GM18907 (cell line): ENCODE measurements at regions not wholly inside any gene's neighbourhood (a gene's known extent, or its start where the extent isn't known, plus 50 kb on each side); places are given as distances from the start of the nearest gene placed in this dataset.

Source experiments
- ATAC-seq: cut with Tn5 transposase; IDR thresholded peaks from one replicate; pipeline ENCODE4 v1.9.1; 2021; ENCODE audit warnings: mild to moderate bottlenecking, moderate library complexity; ENCODE audit not compliant: unreplicated experiment

DNA sequence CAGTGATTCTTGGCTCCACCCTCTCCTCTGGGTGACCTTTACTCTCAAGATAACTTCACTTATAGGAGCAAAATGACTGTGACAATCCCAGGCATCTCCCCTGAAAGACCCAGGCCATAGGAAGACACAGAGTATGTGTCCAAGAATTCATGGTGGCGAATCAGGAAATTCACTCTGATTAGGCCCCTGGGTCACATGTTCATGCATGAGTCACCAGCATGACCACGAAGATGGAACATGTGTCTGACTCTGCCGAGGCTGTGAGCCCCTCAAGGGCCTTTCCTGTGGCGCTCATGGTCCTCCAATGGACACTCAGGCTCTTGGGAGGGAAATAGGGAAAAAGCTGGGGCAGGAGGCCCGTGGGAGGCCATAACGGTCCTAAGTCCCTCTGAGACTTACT is 74.0 kb upstream of the TEX51 start:
- ATAC-seq, result no peak

DNA sequence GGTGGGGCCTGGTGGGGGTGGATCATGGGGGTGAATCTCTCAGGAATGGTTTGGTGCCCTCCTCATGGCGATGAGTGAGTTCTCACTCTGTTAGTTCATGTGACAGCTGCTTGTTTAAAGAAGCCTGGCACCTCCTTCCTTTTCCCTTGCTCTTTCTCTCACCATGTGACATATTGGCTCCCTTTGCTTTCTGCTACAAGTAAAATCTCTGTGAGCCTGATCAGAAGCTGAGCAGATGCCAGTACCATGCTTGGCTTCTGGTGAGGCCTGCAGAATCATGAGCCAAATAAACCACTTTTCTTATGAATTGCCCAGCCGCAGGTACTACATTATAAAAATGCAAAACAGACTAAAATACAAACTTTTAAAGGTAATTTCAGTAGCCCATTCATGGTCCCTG is 73.4 kb upstream of the TEX51 start:
- ATAC-seq, result no peak

DNA sequence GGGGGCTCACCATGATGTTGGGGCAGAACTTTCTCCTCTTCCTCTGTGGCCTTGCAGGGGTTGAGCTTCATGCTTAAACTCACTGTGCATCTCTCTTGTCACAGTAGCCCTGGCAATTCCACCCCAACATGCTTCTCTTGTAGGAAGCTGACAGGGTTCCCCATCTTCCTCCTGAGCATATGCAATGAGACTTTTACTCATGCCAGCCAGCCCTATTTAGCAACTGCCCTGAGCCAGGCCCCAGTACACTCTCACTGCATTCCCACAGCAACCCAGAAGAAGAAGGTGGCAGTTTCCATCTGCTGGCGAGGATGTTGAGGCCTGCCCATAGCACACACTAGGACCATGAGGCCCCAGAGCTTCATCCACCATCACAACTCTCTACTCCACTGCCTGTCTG is 72.2 kb upstream of the TEX51 start:
- no peak for ATAC-seq

DNA sequence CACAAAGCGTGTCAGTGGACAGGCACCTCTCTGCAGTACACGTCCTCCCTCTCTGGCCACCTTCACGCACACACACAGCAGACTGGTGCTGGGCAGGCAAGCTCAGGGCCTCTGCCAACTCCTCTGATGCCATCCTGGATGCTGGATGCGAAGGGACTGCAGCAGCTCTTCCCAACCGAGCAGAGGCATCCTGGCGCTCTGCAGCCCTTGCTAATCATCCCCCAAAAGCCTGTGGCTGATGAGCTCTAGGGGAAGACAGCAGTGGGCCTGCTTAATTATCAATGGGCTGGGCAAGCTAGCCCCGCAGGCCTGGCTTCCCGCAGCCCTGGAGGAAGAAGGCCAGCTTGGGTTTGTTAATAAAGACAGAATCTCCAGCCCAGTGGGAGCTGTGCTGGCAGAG is 71.3 kb upstream of the TEX51 start:
- no peak for ATAC-seq

DNA sequence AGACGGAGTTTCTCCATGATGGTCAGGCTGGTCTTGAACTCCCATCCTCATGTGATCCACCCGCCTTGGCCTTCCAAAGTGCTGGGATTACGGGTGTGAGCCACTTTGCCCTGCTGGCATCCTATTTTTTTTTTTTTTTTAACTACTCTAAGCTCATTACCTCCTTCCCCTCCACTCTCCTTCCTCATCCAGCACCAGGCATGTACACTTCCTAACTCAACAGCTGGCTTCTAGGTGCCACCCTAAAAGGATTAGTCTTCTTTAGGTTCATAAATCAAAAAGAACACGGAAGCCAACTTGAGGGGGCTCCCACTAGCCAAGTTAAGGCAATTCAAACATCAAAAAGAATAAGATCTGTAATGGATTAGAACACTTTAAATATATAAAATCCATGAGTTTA is 70.6 kb upstream of the TEX51 start:
- ATAC-seq, result no peak

DNA sequence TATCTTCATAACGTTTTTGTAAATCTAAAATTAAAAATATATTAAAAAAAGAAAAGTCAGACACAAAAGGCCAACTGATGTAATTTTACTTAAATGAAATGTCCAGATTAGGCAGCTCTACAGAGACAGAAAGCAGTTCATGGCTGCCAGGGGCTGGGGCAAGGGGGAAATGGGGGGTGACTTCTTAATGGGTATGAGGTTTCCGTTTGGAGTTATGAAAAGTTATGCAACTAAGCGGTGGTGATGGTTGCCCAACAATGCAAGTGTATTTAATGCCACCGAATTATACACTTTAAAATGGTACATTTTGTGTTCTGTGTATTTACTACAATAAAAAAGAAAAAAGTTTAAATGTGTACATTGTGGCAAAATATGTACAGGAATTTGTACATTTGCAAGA is 70.2 kb upstream of the TEX51 start:
- no peak for ATAC-seq

DNA sequence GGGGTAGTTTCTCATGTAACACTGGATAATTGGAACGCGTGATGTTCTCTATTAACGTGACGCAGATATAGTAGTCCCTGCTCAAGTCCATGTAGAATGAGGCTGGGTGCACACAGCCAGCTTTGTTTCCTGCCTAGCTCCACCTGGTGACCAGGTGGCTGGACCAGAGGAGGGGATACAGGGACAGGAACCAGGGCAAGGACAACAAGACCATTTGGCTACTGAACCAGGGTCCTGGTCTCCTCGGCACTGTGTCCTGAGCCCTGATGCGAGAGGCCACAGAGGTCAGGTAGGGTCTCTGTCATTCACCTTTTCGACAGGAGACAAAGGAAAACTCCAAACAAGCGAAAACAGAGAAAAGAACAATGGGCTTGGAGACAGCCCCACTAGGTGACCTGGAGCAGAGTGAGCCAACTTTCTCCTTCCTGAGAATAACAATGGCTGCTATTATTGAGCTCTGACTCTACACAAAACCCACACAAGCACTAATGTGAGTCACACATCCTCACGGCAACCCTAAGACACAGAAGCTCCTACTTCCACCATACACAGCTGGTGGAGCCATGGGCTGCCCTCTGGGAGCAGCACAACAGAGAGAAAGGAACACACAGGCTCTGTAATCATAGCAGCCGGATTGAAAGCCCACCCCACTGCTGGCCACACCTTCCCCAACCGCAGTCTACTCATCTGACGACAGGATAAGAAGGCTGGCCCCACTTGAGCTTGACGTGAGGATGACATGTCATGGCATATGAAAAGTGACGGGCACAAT is 67.3 kb upstream of the TEX51 start:
- no peak for ATAC-seq

DNA sequence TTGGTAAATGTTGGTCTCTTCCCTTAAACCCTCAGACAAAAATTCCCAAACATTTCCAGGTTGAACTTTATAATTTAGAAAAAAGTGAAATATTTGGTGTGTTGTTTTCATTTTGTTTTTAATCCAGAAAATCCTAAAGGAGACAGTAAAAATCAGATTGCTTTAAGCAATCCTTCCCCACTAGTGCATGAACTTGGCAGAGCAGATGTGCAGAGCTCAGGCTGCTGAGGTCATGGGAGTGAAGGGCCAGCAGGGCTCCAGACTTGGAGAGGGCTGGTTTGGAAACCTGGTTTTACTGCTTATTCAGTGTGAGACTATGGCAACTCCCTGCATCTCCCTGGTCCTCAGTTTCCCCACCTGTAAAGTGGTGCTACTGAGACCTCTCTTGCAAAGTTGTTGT is 66.7 kb upstream of the TEX51 start:
- ATAC-seq, result no peak

DNA sequence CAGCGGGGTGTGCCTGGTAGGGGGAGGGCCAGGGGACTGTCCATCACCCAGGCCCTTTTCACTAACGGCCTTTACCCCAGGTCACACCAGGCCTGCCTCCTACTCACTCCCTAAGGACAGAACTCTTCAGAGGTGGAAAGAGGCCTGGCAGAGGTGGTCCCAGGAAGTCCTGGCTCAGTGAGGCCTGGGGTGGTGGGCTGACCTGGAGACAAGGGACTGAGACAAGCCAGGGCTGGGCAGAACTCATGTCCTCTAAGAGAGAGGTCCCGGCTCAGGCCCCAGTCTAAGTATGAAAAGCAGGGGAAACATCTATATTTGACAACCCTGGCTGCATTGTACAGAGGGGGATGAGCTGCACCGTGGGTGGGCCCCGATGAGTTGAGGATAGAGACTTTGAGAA is 65.9 kb upstream of the TEX51 start:
- ATAC-seq, result no peak

DNA sequence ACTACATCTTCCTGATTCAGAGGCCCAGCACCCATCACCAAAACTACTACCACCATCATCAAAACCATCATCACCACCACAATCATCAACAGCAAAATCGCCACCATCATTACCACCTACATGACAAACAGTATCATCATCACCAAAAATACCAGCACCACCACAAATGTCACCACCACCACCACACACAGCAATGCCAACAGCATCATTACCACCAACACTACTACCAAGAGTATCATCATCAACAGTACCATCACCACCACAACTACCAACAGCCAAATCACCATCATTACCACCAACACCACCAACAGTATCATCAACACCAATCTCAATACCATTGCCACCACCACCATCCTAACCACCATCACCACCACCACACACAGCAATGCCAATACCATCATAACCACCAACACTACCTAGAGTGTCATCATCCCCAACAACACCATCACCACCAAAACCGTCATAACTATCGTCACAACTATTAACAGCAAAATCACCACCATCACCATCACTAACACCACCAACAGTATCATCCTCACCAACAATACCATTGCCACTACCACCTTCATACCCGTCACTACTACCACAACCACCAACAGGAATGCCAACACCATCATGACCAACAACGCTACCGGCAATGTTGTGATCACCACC is 64.6 kb upstream of the TEX51 start:
- ATAC-seq, result no peak

DNA sequence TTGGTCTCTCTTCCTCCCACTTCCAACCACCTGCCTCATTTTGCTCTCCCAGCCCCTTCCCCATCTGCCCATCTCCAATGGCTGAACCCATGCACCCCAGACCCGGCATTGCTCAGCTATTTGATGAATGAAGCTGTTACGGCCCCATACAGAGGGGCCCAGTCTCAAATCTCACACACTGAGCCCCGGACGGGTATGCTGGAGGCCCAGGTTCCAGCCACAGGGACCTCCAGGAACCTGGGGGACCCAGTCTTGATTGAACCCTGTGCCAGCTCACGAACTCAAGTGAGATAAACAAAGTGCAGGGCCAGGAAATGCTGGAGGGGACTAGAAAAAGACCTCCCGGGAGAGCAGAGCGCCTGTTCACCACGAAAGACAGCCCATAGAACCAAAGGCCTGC is 63.4 kb upstream of the TEX51 start:
- ATAC-seq, result no peak

DNA sequence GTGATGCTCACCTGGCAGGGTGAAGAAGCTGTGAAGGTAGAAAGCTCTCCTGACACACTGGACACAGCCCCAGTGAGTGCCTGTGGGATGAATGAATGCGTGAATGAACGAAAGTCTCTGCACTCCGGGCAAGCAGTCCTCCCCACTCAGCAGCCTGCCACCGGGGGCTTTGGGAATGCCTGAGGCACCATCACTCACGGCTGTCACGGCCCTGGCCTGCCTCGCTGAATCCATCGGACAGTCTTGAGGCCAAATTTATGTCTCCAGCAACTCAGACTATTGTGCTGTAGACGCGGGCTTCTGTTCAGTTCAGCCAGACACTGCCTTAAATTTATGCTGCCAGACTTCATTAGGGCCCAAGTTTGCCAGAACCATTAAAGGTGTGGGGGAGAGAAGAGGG is 62.9 kb upstream of the TEX51 start:
- ATAC-seq, result no peak

DNA sequence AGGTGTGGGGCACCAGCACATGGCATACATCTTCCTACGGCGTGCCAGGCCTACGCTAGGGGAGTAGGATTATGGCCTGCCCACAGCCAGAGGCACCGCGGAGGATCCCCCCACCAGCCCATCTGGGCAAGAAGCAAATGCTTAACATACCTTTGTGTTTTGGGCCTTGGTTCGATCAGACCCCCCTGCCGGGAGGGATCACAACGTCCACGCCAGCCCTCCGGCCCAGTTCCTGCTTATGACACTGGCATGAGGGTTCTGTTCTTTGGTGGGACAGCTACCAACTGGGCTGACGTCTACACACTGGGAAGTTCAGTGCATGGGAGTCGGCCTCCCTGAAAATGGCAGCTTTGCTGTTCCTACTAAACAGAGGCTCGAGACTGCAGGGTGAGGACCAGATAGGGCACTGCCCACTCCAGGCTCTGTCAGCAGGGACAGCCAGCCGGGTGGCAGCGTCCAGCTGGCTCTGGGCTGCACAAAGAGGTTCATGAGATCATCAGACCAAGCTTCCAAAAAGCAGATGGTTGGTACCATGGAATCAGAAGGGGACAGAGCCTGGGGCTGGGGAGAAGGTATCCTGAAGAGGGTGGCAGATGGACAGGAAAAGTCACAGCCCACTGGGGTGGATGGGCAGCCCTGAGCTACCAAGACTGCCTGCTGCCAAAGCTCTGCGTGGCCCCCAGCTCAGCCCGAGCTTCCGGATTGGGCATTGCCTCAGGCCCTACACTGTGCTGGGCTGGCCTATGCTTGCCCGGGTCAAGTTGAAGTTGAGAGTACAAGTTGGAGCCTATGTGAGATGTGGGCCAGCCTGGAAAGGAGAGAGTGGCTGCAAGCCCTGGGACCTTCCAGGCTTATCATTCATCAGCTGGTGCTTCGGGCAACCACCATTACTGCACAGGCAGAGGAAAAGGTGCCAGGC is 61.7 kb upstream of the TEX51 start:
- ATAC-seq, result no peak

DNA sequence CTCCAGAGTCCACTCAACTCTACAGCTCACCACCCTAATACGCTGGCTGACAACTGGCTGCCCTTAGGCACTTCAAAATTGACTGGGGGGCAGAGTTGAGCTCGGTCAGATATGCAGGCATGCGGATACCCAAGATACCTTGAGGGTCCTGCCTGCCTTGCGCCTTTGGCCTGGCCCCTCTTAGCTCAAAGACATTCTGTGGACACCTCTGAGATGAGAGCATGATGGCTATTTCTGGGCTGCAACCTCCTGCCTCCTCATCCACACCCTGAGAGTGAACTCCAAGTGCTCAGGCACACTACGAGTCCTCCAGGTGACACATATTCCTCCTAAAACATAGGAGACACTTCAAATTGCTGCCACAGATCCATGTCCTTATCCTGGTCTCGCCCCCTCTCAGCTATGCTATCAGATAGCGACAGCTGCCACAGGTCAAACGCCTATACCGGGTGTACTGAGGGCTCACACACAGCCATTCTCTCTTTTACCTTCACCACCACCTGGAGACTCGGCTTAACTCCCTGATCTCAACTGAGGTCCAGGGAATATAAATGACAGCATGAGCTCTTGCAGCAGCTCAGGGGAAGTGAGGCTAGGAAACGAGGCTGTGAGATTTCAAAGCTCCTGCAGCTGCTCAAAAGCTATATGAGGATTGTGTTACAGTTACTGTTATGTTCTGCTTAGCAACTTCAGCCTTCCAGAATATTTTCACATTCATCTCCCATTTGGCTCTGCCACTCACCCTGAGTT is 60.5 kb upstream of the TEX51 start:
- ATAC-seq, result no peak

DNA sequence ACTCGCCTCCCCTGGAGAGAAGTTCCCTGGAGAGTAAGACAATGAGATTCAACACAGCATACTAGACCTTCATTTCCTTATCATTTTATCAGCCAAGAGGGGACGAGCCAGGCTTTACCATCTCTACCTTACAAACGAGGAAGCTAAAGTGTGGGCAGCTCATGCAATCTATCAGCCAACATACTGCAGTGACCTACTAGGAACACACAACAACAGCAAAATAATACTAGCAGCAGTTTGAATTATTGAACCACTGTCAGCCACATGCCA is 60.0 kb upstream of the TEX51 start:
- ATAC-seq, result no peak

DNA sequence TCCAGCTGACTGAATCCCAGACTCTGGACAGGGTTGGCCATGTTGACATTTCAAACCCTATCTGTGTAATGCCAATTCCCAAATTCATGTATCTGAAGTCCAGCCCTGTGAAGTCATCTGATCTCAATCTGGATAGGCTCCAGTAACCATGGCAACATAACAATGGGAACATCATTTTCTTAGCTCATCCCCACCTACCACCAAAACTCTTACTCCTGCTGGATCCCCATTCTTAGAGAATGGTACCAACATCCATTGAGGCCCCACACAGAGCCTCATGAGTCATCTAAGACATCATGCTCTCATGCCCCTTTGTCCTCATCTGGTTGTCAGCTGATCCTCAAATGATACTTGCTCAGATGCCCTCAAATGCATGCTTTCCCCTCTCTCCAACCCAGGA is 58.9 kb upstream of the TEX51 start:
- ATAC-seq, result no peak

DNA sequence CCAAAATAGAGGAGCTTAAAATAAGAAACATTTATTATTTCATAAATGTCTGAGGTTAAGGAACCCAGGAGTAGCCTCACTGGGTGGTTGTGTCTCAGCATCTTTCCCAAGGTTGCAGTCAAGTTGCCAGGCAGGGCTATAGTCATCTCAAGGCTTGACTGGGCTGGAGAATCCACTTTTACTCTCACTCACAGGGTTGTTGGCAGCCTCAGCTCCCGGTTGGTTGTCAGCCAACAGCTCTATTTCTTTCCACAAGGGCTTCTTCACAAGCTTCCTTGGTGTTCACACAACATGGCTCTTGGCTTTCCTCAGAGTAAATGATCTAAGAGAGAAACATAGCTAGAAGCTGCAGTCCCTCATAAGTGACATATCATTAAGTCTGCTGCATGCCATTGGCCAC is 55.6 kb upstream of the TEX51 start:
- ATAC-seq, result no peak

DNA sequence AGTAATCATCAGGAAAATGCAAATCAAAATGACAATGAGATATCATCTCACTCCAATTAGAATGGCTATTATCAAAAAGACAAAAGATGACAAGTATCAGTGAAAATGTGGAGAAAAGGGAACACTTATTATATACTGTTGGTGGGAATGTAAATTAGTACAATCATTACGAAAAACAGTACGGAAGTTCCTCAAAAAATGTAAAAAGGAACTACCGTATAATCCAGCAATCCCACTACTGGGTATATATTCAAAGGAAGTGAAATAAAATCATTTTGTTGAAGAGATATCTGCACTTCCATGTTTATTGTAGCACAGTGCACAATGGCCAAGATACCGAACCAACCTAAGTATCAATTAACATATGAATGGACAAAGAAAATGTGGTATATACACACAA is 52.4 kb upstream of the TEX51 start:
- ATAC-seq, result no peak
